Activated CD8-positive, alpha-beta memory T cell treated with anti-CD3 and anti-CD28 coated beads, Interleukin-2, amount 50 U/mL, for 24 hours (primary cell): ENCODE measurements at regions not wholly inside any gene's neighbourhood (a gene's known extent, or its start where the extent isn't known, plus 50 kb on each side); places are given as distances from the start of the nearest gene placed in this dataset.
"Not testable (repeated sequence)": the region's sequence is repeated elsewhere in the genome, so short reads cannot be mapped to it uniquely, and the experiment has no call there.

ENCODE experiments used
- DNase-seq: peaks from one replicate; pipeline ENCODE4 v3.0.0-alpha.2; 2020; ENCODE audit errors: extremely low read depth

- no peak for DNase-seq
These were observed 885.0 kb upstream of the EPHA5 start for GRCh38 chr4:66555301-66555700.

GRCh38 chr4:66554826-66555225 is 884.5 kb upstream of the EPHA5 start:
- DNase-seq = no peak

GRCh38 chr4:66545301-66545700 is 875.0 kb upstream of the EPHA5 start:
- not testable (repeated sequence) for DNase-seq

DNA sequence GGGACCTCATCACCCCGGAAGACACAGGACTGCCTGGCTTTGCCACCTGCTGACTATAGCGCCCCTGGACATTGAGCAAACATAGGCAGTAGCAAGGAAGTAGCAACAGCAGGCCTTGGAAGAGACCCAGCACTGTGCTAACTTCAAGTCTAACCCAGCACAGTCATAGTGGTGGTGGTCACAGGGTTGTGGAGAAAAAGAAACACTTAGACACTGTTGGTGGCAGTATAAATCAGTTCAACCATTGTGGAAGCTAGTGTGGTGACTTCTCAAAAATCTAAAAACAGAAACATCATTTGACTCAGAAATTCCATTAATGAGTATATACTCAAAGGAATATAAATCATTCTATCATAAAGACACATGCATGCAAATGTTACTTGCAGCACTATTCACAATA is 874.0 kb upstream of the EPHA5 start:
- DNase-seq = no peak

DNA sequence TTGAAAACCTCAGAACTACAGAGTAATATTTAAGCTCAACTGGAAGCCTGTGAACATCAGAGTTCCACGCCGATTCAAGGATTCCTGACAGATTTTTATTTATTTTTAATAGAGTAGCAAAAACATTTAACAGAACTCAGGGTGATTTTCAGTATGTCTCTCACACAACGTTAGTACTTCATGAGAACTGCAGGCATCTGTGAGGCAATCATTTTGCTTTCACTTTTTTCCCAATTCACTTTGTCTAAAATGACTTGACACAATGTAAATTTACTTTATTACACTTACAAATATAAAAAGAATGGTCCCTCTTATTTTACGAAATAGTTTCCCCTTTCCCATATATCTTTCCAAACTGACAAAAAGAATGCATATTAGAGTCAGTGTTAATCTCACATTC is 869.5 kb upstream of the EPHA5 start:
- DNase-seq = no peak

- no peak for DNase-seq
These were observed 854.5 kb upstream of the EPHA5 start for GRCh38 chr4:66524781-66525180.

GRCh38 chr4:66522244-66522643 is 852.0 kb upstream of the EPHA5 start:
- no peak for DNase-seq

GRCh38 chr4:66516940-66517339 is 846.7 kb upstream of the EPHA5 start:
- DNase-seq = no peak

GRCh38 chr4:66506985-66507384 is 836.7 kb upstream of the EPHA5 start:
- no peak for DNase-seq

- no peak for DNase-seq
These were observed 831.7 kb upstream of the EPHA5 start for GRCh38 chr4:66501997-66502396.

DNA sequence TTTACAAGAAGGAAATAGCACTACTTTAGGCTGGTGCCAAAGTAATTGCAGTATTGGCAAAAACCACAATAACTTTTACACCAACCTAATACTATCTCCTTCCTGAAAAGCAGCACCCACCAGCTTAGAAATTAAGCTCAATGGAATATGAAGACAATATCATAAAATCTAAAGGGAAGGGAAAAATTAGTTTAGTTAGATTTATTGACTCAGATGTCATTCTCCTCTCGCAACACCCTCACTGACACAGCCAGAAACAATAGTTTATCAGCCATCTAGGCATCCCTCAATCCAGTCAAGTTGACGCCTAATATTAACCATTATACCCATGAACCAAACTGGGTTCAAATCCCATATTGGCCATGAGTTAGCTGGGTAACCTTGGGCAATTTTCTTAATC is 820.4 kb upstream of the EPHA5 start:
- DNase-seq = no peak

DNA sequence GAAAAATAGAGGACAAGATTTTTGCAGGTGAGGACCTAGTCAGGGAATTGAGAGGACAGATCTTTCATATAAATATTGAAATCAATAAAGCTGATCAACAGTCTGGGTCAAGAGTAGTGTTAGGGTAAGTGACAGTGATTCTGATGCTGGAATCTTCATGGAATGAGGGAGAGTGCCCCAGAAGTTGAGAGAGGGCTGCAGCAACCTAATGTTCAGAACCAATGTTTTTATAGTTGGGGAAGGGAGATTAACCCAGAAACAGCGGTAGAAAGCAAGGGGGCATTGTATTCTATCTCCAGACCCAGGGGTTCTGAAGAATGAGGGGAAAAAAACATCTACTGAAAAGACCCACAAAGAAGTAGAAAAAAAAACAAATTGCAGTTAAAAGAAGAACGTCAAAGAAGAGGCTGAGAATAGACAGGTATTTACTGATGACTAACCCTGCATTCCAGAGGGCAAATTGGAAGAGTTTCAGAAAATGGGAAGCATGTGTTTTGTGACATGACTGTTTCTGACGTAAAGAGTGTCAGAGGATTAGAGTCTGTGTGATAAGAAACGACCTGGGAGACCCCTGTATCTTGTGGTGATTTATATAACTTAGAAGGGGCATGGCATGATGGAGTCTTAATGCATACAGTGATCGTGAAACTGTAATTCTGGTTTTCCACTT is 819.6 kb upstream of the EPHA5 start:
- no peak for DNase-seq

DNA sequence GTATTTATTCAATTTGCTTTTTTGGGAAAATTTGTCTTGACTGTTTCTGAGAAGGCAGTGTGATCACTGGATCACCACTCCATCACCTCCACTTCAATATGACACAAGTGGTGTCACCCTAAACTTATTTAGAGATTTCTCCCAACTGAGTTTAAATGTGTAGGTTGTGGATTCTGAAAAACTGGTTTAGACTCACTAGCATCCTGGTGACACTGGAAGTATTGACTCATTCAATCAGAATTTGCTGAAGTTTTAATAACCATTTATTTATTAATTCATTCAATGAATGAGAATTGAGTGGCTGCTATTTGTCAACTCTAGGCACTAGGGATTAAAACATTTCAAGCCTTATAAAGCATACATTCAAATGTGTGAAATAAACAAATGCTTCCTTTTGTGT is 819.1 kb upstream of the EPHA5 start:
- DNase-seq = no peak

- DNase-seq = no peak
These were observed 815.8 kb upstream of the EPHA5 start for GRCh38 chr4:66486068-66486467.

- no peak for DNase-seq
These were observed 811.9 kb upstream of the EPHA5 start for GRCh38 chr4:66482186-66482585.

- no peak for DNase-seq
These were observed 805.3 kb upstream of the EPHA5 start for GRCh38 chr4:66475596-66475995.

DNA sequence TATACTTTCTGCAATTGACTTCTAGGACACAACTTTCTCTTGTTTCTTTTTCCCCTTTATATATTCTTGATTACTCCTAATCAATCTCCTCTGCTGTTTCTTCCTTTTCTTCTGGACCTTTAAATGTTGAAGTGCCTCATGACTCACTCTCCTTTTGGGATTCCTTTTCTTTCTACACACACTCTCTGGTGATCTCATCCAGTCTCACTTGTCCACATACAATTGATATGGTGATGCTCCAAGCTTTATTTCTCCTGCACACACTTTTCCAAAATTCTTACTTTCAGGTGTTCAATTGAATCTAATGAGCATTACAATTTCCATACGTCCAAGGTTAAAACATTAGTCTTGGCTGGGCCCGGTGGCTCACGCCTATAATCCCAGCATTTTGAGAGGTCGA is 794.8 kb upstream of the EPHA5 start:
- no peak for DNase-seq

GRCh38 chr4:66462890-66463289 is 792.6 kb upstream of the EPHA5 start:
- not testable (repeated sequence) for DNase-seq

- no peak for DNase-seq
These were observed 781.5 kb upstream of the EPHA5 start for GRCh38 chr4:66451741-66452140.

- DNase-seq = no peak
These were observed 772.7 kb upstream of the EPHA5 start for GRCh38 chr4:66443008-66443407.

DNA sequence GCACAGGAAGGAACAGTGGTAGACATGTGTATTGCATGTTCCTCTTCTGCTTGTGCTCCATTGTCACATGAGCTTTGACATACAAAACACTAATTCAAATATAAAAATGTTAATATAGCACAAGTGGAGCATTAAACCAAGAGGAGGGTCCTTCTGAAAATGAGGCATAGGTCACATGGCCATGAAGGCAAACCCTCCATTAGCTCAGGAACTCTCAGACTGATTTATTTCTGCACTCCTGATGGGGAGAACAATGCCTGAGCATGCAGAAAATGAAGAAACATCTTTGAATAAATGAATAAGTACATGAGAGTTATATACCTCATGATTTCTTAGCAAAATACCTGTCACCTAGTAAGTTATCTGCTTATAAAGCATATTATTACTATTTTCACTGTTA is 769.2 kb upstream of the EPHA5 start:
- no peak for DNase-seq

GRCh38 chr4:66433706-66434105 is 763.4 kb upstream of the EPHA5 start:
- DNase-seq = no peak

GRCh38 chr4:66430856-66431255 is 760.6 kb upstream of the EPHA5 start:
- DNase-seq = no peak

- no peak for DNase-seq
These were observed 759.0 kb upstream of the EPHA5 start for GRCh38 chr4:66429276-66429675.
